ENCODE measurements at regions not wholly inside any gene's neighbourhood (a gene's known extent, or its start where the extent isn't known, plus 50 kb on each side); places are given as distances from the start of the nearest gene placed in this dataset.

- TF ChIP-seq CTCF (IDR thresholded peaks at IDR 0.05) (no peak), POLR2A (IDR thresholded peaks at IDR 0.05) (no peak)
Observed at GRCh38 chr10:44178856-44179255, 206.0 kb downstream of the CXCL12 start.
